Ishikawa (cell line): ENCODE measurements at regions not wholly inside any gene's neighbourhood (a gene's known extent, or its start where the extent isn't known, plus 50 kb on each side); places are given as distances from the start of the nearest gene placed in this dataset.

Experiments
- CEBPB ChIP-seq: IDR thresholded peaks from 2 replicates; pipeline ENCODE4 v1.6.1; 2012
- CREB1 ChIP-seq: IDR thresholded peaks from 2 replicates; pipeline ENCODE4 v1.6.1; 2012; ENCODE audit warnings: low read depth
- EGR1 ChIP-seq: IDR thresholded peaks from 2 replicates; pipeline ENCODE4 v1.6.1; 2012
- EP300 ChIP-seq: IDR thresholded peaks from 2 replicates; pipeline ENCODE4 v1.6.1; 2012; ENCODE audit warnings: borderline replicate concordance
- FOXM1 ChIP-seq: IDR thresholded peaks from 2 replicates; pipeline ENCODE4 v1.6.1; 2012; ENCODE audit warnings: low read depth, borderline replicate concordance
- NFIC ChIP-seq: IDR thresholded peaks from 2 replicates; pipeline ENCODE4 v1.6.1; 2012
- RAD21 ChIP-seq: IDR thresholded peaks from 2 replicates; pipeline ENCODE4 v1.6.1; 2012; ENCODE audit warnings: low read depth
- TAF1 ChIP-seq: IDR thresholded peaks from 2 replicates; pipeline ENCODE4 v1.6.1; 2012; ENCODE audit warnings: low read depth, mild to moderate bottlenecking
- TCF12 ChIP-seq: IDR thresholded peaks from 2 replicates; pipeline ENCODE4 v1.6.1; 2012; ENCODE audit warnings: low read depth
- TEAD4 ChIP-seq: IDR thresholded peaks from 2 replicates; pipeline ENCODE4 v1.6.1; 2012
- YY1 ChIP-seq: IDR thresholded peaks from 2 replicates; pipeline ENCODE4 v1.6.1; 2012; ENCODE audit warnings: low read depth
- ZBTB7A ChIP-seq: IDR thresholded peaks from 2 replicates; pipeline ENCODE4 v1.6.1; 2012; ENCODE audit warnings: low read depth
- TF ChIP-seq, protein P1 (sequence below): IDR thresholded peaks from 2 replicates; pipeline ENCODE4 v1.6.1; 2012; ENCODE audit warnings: low read depth, mild to moderate bottlenecking
- TF ChIP-seq, protein P2 (sequence below): IDR thresholded peaks from 2 replicates; pipeline ENCODE4 v1.6.1; 2012
- TF ChIP-seq, protein P3 (sequence below): IDR thresholded peaks from 2 replicates; pipeline ENCODE4 v1.6.1; 2012

DNA sequence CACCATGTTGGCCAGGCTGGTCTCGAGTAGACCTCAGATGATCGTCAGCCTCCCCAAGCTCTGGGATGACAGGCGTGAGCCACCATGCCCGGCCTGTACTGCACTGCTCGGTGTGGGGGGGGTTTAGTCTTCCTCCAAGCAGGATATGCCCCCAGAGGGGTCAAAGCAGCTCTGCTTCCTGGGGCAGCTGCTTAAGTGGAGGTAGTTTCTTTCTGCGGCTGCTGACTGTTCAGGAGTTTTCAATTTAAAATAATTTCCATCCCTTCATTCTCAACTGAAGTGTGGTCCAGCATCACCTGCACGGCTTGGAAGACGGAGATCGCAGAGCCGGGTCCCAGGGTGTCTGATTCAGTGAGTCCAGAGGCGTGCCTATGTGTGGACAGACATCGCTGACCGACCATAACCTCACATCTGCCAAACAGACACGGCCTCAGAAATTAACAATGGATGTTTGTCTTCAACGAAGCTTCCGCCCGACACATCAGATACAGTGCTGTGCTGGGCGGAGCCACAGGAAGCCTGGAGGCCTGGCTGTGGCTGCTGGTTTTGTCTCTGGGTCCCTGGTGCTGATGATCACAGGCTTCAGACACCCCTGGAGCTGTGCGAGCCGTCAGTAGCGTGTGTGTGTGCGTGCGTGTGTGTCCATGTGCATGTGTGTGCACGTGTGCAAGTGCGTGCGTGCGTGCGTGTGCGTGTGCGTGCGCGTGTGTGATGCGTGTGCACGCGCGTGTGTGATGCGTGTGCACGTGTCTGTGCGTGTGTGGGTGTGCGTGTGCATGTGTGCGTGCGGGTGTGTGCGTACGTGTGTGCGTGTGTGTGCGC, 226.5 kb upstream of the PITRM1 start:
- TF ChIP-seq, protein P1, sequence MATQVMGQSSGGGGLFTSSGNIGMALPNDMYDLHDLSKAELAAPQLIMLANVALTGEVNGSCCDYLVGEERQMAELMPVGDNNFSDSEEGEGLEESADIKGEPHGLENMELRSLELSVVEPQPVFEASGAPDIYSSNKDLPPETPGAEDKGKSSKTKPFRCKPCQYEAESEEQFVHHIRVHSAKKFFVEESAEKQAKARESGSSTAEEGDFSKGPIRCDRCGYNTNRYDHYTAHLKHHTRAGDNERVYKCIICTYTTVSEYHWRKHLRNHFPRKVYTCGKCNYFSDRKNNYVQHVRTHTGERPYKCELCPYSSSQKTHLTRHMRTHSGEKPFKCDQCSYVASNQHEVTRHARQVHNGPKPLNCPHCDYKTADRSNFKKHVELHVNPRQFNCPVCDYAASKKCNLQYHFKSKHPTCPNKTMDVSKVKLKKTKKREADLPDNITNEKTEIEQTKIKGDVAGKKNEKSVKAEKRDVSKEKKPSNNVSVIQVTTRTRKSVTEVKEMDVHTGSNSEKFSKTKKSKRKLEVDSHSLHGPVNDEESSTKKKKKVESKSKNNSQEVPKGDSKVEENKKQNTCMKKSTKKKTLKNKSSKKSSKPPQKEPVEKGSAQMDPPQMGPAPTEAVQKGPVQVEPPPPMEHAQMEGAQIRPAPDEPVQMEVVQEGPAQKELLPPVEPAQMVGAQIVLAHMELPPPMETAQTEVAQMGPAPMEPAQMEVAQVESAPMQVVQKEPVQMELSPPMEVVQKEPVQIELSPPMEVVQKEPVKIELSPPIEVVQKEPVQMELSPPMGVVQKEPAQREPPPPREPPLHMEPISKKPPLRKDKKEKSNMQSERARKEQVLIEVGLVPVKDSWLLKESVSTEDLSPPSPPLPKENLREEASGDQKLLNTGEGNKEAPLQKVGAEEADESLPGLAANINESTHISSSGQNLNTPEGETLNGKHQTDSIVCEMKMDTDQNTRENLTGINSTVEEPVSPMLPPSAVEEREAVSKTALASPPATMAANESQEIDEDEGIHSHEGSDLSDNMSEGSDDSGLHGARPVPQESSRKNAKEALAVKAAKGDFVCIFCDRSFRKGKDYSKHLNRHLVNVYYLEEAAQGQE = no peak
- TF ChIP-seq ZBTB7A (no peak), RAD21 (no peak), EGR1 (no peak), FOXM1 (no peak), TAF1 (no peak), NFIC (no peak), TEAD4 (no peak), CREB1 (no peak), TCF12 (no peak), YY1 (no peak), CEBPB (no peak), EP300 (no peak)
- TF ChIP-seq, protein P2, sequence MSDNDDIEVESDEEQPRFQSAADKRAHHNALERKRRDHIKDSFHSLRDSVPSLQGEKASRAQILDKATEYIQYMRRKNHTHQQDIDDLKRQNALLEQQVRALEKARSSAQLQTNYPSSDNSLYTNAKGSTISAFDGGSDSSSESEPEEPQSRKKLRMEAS = no peak
- TF ChIP-seq, protein P3, sequence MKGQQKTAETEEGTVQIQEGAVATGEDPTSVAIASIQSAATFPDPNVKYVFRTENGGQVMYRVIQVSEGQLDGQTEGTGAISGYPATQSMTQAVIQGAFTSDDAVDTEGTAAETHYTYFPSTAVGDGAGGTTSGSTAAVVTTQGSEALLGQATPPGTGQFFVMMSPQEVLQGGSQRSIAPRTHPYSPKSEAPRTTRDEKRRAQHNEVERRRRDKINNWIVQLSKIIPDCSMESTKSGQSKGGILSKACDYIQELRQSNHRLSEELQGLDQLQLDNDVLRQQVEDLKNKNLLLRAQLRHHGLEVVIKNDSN = no peak

DNA sequence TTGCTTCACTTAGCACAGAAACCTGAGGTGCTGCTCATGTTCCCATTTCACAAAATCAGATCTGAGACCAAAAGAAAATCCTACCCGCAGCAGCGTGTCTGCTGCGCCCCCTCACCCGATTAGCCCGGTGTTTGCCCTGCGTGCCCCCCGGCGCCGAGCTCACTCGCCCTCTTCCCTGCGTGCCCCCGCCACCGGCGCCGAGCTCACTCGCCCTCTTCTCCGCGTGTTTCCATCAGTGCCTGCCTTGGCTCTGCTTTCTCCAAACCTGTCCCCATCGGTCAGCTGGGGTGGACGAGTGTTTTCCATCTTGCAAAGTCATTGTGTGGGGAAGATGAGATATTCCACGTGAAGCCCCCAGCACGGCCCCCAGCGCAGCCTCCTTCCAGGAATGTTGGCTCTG, 225.3 kb upstream of the PITRM1 start:
- TF ChIP-seq RAD21 (no peak), NFIC (no peak), CREB1 (no peak), CEBPB (no peak), EGR1 (no peak), YY1 (no peak), TEAD4 (no peak), TCF12 (no peak), EP300 (no peak), ZBTB7A (no peak), FOXM1 (no peak), TAF1 (no peak)
- TF ChIP-seq, protein P2 = no peak
- TF ChIP-seq, protein P3 = no peak

DNA sequence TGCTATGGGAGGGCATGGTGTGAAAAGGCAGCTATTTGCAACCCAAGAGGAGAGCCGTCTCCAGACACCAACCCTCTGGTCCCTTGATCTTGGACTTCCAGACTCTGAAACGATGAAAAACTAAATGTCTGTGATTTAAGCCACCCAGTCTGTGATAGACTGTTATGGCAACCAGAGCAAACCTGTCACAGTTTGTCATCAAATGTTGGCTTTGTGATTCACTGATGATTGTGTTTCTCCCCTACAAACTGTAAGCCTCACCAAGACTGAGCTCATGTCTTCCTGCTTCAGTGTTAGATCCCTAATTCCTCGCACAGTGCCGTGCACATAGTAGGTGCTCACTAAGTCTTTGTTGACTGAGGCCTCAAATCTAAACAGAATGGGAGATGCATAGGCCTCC, 224.6 kb upstream of the PITRM1 start:
- TF ChIP-seq ZBTB7A (no peak), EGR1 (no peak), TAF1 (no peak), NFIC (no peak), RAD21 (no peak), TCF12 (no peak), CEBPB (no peak), EP300 (no peak), FOXM1 (no peak)
- TF ChIP-seq, protein P1 = no peak
- TF ChIP-seq, protein P3 = no peak
- TF ChIP-seq, protein P2 = no peak

DNA sequence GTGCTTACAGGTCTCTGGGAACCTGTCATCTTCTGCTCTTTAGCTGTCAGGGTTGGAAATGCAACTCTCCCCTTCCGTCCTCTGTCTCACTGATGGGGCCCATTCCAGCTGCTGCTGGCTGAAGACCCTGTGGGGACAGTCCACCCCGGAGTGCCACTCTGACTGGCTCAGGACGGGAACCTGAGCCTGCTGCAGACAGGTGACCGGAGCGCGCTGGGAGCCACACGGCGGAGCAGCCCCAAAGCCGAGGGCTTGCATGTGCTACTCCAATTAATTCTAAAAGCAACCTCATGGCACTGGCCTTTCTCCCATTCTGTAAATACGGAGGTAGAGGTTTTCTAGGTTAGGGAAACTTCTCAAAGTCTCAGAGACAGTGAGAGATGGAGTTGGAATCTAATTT, 223.5 kb upstream of the PITRM1 start:
- TF ChIP-seq ZBTB7A (no peak), YY1 (no peak), TCF12 (no peak), EP300 (no peak), TEAD4 (no peak), CREB1 (no peak), CEBPB (no peak), TAF1 (no peak)
- TF ChIP-seq, protein P1 = no peak
- TF ChIP-seq, protein P3 = no peak
